ENCODE measurements at regions not wholly inside any gene's neighbourhood (a gene's known extent, or its start where the extent isn't known, plus 50 kb on each side); places are given as distances from the start of the nearest gene placed in this dataset.
"Not testable (repeated sequence)": the region's sequence is repeated elsewhere in the genome, so short reads cannot be mapped to it uniquely, and the experiment has no call there.

DNA sequence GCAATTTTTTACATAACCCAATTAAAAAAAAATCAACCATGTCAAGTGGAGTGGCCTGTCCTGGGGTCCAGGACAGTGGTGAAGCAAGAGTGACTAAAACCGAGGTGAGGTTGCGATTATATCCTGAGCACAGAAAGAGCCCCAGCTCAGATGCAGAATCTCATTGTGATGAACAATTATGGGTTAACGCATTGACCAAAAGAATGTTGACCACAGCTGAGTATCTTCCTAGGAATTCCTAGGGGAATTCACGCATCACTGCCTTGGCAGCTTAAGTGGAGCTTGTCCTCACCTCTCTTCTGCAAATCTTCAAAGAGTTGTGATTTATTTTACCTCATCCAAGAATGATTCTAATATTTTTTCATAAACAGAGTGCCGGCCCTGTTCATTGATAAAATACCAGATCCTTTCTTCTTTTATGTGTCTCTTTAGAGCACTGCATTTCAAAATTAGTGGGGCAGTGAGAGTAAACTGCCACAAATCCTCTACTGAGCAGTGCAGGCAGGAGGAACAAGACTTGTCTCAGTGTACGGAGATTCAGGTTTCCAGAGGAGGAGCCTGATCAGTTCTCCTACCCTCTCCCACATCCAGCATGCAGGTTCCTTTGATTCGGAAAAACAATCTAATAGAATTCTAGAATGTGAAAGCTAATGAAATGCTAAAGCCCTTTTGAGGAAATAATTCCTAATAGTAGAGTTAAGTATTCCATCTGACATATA lies 60.1 kb upstream of the ZNF184 start:
- no peak for DNase-seq

DNA sequence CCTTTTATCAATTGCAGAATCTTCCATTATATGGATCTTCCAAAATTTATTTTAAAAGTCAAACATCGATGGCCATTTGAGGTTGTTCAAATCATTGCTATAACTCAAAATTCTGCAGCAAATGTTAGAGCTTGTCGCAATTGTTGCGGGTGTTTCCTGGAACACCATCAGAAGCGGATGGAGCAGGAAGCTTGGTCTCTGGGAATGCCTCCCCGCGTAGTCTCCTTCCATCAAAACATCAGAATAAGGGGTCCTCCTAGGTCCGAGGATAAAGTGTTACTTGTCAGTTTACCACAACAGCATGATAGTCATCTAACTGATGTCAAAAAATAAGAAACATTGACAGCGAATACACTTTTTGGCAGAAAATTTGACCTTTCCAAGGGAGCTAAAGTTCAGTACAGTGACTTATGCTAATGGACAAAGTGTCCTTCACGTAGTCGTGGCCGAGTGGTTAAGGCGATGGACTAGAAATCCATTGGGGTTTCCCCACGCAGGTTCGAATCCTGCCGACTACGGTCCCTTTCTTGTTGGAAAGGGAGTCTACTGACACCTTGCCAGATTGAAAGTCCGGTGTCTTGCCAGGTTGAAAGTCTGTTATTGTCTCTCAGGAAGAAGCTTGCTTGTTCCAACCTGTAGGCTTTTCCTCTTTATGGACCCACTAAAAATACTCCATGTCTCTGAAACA lies 59.0 kb upstream of the ZNF184 start:
- no peak for DNase-seq

DNA sequence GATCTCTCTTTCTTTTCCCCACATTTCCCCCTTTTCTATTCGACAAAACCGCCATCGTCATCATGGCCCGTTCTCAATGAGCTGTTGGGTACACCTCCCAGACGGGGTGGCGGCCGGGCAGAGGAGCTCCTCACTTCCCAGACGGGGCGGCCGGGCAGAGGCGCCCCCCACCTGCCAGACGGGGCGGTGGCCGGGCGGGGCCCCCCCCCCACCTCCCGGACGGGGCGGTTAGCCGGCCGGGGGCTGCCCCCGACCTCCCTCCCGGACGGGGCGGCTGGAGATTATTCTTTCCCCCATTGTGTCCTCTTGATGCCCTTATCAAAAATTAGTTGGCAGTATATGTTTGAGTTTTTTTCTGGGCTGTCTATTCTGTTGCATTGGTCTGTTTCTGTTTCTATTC lies 56.9 kb upstream of the ZNF184 start:
- not testable (repeated sequence) for DNase-seq

DNA sequence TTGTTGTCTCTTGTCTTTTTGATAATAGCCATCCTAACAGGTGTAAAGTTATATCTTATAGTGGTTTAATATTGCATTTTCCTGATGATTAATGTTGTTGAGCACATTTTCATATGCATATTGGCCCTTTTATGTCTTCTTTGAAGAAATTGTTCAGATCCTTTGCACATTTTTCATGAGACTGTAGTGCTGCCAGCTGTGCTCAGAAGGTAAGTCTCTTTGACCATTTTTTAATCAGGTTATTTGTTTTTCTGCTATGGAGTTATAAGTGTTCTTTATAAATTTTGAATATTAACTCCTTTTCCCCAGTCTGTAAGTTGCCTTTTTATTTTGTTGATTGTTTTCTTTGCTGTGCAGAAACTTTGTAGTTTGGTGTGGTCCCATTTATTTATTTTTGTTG lies 55.8 kb upstream of the ZNF184 start:
- DNase-seq, result no peak
